Astrocyte (in vitro differentiated cells and primary cell): ENCODE measurements at regions not wholly inside any gene's neighbourhood (a gene's known extent, or its start where the extent isn't known, plus 50 kb on each side); places are given as distances from the start of the nearest gene placed in this dataset.

Experiments used
- EZH2 ChIP-seq: IDR thresholded peaks from 2 replicates; pipeline ENCODE4 v1.6.1; 2012; ENCODE audit warnings: mild to moderate bottlenecking, low read length, inconsistent platforms; ENCODE audit not compliant: insufficient read depth
- TF ChIP-seq, protein P1 (sequence below): IDR thresholded peaks from 2 replicates; pipeline ENCODE4 v1.5.1; 2011; ENCODE audit warnings: low read depth, mild to moderate bottlenecking, inconsistent platforms, low read length, moderate library complexity; ENCODE audit not compliant: insufficient read depth

DNA sequence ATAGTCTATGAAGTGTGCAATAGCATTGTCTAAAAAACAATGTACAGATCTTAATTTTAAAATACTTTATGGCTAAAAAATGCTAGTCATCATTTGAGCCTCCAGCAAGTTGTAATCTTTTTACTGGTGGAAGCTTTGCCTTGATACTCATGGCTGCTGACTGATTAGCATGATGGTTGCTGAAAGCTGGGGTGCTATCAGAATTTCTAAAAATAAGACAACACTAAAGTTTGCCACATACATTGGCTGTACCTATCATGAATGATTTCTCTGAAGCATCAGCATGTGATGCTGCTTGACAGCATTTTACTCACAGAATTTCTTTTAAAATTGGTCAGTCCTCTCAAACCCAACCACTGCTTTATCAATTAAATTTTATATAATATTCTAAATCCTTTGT lies 101.5 kb upstream of the TMEM168 start:
- TF ChIP-seq, protein P1, sequence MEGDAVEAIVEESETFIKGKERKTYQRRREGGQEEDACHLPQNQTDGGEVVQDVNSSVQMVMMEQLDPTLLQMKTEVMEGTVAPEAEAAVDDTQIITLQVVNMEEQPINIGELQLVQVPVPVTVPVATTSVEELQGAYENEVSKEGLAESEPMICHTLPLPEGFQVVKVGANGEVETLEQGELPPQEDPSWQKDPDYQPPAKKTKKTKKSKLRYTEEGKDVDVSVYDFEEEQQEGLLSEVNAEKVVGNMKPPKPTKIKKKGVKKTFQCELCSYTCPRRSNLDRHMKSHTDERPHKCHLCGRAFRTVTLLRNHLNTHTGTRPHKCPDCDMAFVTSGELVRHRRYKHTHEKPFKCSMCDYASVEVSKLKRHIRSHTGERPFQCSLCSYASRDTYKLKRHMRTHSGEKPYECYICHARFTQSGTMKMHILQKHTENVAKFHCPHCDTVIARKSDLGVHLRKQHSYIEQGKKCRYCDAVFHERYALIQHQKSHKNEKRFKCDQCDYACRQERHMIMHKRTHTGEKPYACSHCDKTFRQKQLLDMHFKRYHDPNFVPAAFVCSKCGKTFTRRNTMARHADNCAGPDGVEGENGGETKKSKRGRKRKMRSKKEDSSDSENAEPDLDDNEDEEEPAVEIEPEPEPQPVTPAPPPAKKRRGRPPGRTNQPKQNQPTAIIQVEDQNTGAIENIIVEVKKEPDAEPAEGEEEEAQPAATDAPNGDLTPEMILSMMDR = no peak
- no peak for TF ChIP-seq EZH2
